GM21447 (cell line): ENCODE measurements at regions not wholly inside any gene's neighbourhood (a gene's known extent, or its start where the extent isn't known, plus 50 kb on each side); places are given as distances from the start of the nearest gene placed in this dataset.
"Not testable (repeated sequence)": the region's sequence is repeated elsewhere in the genome, so short reads cannot be mapped to it uniquely, and the experiment has no call there.

Source experiments
- ATAC-seq: cut with Tn5 transposase; IDR thresholded peaks from one replicate; pipeline ENCODE4 v1.9.1; 2021; ENCODE audit not compliant: unreplicated experiment

DNA sequence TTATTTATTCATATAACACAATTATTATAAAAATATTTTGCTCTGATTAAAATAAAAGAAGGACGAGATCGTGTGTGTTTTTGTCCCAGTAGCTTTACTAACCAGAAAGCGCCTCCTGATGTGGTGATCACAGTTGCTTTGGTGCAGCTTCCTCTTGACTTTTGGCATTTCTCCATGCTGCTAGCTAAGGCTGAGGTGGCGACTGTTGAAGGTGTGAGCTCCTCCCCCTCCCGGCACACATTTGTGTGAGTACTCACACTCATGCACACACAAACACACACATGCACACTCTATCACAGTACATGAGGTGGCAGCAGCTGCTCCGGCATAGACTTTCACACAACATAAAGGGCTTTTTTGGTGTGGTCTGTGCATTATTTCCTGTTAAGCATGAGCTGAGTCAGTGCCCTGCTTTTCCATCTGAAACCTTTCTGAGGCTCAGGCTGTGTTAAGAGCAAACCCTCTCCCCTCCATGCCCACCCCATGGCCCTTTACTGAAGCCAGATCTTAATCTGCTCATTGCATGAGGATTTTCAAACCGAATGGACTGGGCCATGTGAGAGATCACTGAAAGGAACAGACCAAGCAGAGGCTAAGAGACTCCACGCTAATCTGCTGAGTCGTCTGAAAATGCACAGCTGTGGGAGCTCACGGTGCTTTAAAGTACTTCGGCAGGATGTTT, 53.3 kb downstream of the FOXD4L1 start:
- peak; percentile 84 for ATAC-seq

DNA sequence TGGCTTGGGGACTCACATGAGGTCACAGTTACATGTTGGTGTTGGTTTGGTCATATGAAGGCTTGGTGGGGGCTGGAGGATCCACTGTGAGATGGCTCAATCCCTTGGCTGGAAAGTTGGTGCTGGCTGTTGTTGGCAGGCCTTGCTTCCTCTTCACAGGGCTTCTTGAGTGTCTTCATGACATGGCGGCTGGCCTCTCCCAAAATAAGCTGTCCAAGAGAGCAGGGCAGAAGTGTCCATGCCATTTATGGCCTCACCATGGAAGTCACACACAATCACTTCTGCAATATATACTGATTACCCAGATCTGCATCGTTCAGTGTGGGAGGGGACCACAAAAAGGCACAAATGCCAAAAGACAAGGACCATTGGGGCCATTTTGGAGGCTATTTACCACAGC, 61.4 kb downstream of the FOXD4L1 start:
- ATAC-seq = not testable (repeated sequence)

DNA sequence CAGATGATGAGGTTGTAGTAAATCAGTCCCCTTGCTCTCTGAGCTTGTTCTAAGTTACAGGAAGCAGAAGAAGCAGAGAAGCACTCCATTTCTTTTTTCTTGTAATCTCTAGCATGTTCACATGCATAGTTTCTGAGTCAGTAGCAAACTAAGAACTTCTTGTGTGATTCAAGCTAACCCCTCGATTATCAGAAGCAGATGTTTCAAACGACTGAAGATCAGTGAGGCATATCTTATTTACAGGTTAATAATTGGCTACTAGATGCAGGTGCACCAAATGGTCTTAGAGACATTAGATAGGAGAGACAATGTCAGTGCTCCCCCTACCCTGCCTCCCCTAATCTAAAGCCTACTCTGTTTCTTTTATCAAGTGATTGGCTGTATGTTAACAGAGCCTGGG, 64.2 kb downstream of the FOXD4L1 start:
- ATAC-seq = peak; percentile 69

DNA sequence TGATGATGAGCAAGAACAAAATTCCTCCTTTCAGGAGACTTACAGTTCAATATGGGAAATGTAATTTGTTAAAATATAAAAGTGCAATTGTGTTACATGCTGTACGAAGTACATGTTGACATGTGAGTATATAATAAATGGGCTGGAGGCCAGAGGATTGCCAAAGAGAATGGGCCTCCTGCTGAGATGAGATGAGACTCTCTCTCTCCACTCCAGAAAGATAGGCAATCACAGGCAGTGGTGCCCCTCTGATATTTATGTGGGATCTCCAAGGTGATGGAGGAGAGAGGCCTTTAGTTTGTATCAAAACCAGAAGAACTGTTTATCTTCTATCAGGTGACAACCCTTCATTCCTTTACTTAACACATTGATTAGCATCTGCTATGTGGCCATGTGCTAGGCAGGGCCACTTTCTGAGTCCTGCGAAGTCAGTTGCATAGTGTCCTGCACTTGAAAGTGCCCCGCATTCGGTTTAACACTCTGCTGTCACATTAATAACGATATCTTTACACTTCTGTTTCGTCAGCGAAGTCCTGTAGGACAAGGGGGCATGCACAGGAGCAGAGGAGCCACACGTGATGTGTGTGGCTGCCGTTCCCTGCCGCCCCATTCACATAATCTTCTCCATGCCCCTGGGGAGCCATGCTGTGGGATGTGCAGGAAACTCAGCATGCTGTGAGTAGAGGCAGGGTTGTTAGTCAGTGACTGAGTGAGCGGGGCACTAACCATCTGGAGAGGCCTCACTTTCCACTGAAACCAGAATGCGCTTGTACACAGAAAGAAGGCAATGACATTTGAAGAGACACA, 60.2 kb upstream of the RABL2A start:
- ATAC-seq = not testable (repeated sequence)

DNA sequence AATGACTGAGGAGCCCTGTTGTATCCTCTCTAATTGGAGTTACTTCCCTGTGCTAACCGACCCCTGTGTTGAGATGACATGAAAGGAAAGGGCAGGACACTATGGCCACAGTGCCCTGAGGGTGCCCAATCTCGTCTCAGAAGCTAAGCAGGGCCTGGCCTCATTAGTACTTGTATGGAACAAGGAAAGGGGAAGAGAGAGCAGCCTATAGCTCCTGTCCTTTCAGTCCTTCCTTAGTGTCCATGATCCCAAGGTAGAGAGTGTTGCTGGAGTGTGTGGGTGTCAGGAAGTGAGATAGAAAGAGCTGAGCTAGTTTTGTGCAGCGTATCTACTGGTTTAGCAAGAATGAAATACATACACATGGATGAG, 59.6 kb upstream of the RABL2A start:
- not testable (repeated sequence) for ATAC-seq

DNA sequence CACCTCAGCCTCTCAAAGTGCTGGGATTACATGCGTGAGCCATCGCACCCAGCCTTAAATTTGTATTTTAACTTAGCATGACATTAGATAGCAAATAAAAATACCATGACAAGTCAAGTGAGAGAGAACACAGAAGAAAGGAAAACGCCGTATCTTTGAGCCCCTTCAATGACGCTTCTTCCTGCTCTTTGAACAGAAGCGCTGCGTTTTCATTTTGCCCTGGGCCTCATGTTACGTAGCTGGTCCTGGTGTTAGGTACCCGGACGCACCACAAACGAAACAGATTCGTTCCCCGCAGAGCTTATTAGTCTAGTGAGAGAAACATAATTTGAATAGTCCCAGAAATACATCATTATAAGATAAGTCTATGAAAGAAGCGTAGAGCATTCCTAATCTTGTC, 58.8 kb upstream of the RABL2A start:
- not testable (repeated sequence) for ATAC-seq

DNA sequence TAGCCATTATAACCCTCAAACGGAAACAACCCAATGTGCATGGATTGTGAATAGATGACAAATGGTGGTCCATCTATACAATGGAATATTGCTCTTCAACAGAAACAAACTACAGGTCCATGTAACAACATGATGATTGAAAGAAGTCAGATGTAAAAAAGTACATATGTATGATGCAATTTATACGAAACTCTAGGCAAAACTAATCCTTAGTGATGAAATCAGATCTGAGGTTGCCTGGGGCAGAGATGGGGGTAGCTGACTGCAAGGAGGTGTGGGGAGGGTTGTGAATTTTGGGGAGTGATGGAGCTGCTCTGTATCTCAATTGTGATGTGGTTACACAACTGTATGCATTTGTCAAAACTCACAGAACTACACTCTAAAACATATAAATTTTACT, 57.0 kb upstream of the RABL2A start:
- not testable (repeated sequence) for ATAC-seq

DNA sequence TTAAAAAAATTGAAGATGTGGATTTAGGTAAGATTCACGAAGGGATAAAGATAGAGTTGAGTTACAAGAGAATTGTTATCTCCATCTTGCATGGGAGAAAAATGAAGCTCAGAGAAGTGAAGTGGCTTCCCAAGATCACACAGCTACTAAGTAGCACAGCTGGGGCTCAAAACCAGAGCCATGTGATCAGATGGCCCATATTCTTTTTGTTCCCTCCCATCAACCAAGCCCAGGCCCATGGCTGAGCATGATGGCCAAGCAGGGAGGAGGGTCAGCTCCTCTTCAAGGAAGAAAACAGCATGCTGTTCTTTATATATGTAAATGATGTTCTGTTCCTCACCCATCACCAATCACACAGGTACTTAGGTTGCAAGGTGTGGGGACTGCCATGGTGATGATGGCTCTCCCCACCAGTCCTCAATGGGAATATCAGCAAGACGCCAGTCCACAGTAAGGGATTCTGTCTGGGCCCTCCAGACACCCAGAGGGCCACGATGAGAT, 56.5 kb upstream of the RABL2A start:
- not testable (repeated sequence) for ATAC-seq

DNA sequence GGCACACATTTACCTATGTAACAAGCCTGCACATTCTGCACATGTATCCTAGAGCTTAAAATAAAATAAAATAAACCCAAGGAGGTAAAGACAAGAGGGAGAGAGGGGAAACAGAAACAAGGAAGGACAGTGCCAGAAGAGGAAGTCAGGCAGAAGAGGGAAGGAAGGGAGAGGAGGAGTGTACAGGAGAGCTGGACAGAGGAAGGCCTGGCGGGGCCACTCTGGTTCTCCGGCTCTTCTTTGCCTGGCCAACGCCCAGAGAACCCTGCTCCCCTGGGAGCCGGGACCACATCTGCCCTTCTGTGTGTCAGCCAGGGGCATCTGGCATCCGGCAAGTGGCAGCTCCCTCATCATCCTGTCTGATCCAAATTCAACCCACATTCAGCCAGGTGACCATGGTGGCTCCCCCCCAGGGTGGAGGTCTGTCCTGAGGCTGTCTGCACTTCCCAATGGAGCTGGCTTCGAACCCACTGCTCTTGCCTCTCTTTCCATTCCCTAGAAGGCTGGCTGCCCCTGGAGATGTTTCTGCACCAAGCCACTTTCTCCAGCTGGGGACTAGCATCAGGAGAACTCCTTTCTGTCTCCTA, 55.5 kb upstream of the RABL2A start:
- not testable (repeated sequence) for ATAC-seq

DNA sequence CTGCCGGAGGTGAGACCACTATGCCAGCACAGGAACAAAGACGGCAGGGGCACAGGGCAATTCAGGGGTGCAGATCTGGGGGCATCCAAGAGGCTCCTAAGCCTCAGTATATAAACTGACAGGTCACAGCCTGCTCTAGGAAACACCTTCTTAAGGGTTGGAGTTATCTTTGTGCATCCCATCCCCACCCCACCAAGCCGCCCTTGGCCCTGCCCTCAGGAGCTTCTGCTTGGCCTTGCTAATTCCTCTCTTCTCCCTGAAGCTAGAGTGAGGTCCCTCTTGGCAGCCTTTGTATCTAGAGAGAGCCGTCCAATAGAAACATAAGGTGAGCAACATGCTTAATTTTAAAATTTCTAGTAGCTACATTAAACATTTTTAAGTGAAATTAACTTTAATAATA, 51.3 kb upstream of the RABL2A start:
- not testable (repeated sequence) for ATAC-seq

DNA sequence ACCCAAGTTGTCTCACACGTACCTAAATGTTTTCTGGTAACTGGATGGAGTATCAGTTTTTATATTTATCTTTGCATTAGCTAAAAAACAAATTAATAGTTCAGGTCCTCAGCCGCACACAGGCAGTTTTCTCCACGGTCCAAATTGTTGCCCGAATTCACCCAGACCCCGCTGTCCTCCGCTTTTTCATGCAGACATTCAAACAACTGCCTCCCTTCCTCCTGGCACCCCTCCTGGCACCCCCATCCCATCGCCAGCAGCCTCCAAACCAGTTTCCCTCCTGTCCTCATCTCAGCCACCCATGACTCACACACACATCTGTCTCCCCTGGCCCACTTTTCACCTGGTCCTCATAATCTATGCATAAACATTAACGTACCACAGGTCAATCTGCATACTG, 50.7 kb upstream of the RABL2A start:
- ATAC-seq = not testable (repeated sequence)
